H9 (cell line): ENCODE measurements at regions not wholly inside any gene's neighbourhood (a gene's known extent, or its start where the extent isn't known, plus 50 kb on each side); places are given as distances from the start of the nearest gene placed in this dataset.

Experiments
- DNase-seq: peaks from one replicate; pipeline ENCODE4 v3.0.0-alpha.2; 2017
- H2AFZ ChIP-seq: one replicate; pipeline ENCODE4 v1.6.1; 2013; ENCODE audit warnings: mild to moderate bottlenecking, low read length, control low read depth, moderate library complexity
- H2AK5ac ChIP-seq: 2 replicates; pipeline ENCODE4 v1.6.1; 2013; ENCODE audit warnings: low read length, control low read depth, mixed read lengths; ENCODE audit not compliant: insufficient read length
- H2BK120ac ChIP-seq: one replicate; pipeline ENCODE4 v1.6.1; 2013; ENCODE audit warnings: low read depth, mild to moderate bottlenecking, low read length, control low read depth, inconsistent platforms; ENCODE audit not compliant: poor library complexity, severe bottlenecking
- H2BK12ac ChIP-seq: 2 replicates; pipeline ENCODE4 v1.6.1; 2013; ENCODE audit warnings: low read length, control low read depth, mixed read lengths, low read depth; ENCODE audit not compliant: insufficient read length
- H2BK15ac ChIP-seq: 2 replicates; pipeline ENCODE4 v1.6.1; 2013; ENCODE audit warnings: low read depth, low read length, control low read depth
- H2BK20ac ChIP-seq: one replicate; pipeline ENCODE4 v1.6.1; 2013; ENCODE audit warnings: low read depth, mild to moderate bottlenecking, low read length, control low read depth, inconsistent platforms; ENCODE audit not compliant: poor library complexity, severe bottlenecking
- H2BK5ac ChIP-seq: 2 replicates; pipeline ENCODE4 v1.6.1; 2013; ENCODE audit warnings: low read length, control low read depth, mixed read lengths; ENCODE audit not compliant: insufficient read length
- H3K14ac ChIP-seq: 2 replicates; pipeline ENCODE4 v1.6.1; 2013; ENCODE audit warnings: low read length, control low read depth; ENCODE audit not compliant: insufficient read depth
- H3K18ac ChIP-seq: 2 replicates; pipeline ENCODE4 v1.6.1; 2013; ENCODE audit warnings: low read depth, mild to moderate bottlenecking, mixed read lengths, low read length, control low read depth; ENCODE audit not compliant: insufficient read length
- H3K23ac ChIP-seq: 2 replicates; pipeline ENCODE4 v1.6.1; 2013; ENCODE audit warnings: low read length, control low read depth, mixed read lengths, low read depth; ENCODE audit not compliant: insufficient read length
- H3K23me2 ChIP-seq: 2 replicates; pipeline ENCODE4 v1.6.1; 2013; ENCODE audit warnings: low read depth, mild to moderate bottlenecking, mixed read lengths, low read length, control low read depth; ENCODE audit not compliant: insufficient read length, poor library complexity, severe bottlenecking
- H3K27ac ChIP-seq: 2 replicates; pipeline ENCODE4 v1.5.1; 2013; ENCODE audit warnings: low read length, control low read depth, mixed read lengths, low read depth; ENCODE audit not compliant: insufficient read length
- H3K27me3 ChIP-seq: 2 replicates; pipeline ENCODE4 v1.6.1; 2013; ENCODE audit warnings: low read length, control low read depth, inconsistent platforms; ENCODE audit not compliant: insufficient read depth
- H3K4ac ChIP-seq: 2 replicates; pipeline ENCODE4 v1.6.1; 2013; ENCODE audit warnings: low read depth, mild to moderate bottlenecking, control low read depth, inconsistent platforms, low read length, moderate library complexity
- H3K4me1 ChIP-seq: 2 replicates; pipeline ENCODE4 v1.6.1; 2013; ENCODE audit warnings: low read length, control low read depth, inconsistent platforms; ENCODE audit not compliant: insufficient read depth
- H3K4me2 ChIP-seq: 2 replicates; pipeline ENCODE4 v1.6.1; 2013; ENCODE audit warnings: low read length, control low read depth, mixed read lengths; ENCODE audit not compliant: insufficient read length, insufficient read depth
- H3K56ac ChIP-seq: 2 replicates; pipeline ENCODE4 v1.6.1; 2013; ENCODE audit warnings: low read depth, mild to moderate bottlenecking, mixed read lengths, low read length, control low read depth; ENCODE audit not compliant: insufficient read length
- H3K79me1 ChIP-seq: 2 replicates; pipeline ENCODE4 v1.6.1; 2013; ENCODE audit warnings: low read depth, mild to moderate bottlenecking, moderate library complexity, low read length, control low read depth, inconsistent platforms; ENCODE audit not compliant: insufficient read depth, poor library complexity, severe bottlenecking
- H3K79me2 ChIP-seq: 2 replicates; pipeline ENCODE4 v1.6.1; 2013; ENCODE audit warnings: low read length, control low read depth, inconsistent platforms; ENCODE audit not compliant: insufficient read depth
- H3K9ac ChIP-seq: 2 replicates; pipeline ENCODE4 v1.6.1; 2013; ENCODE audit warnings: low read length, control low read depth, mixed read lengths; ENCODE audit not compliant: insufficient read length; ENCODE audit errors: extremely low read depth
- H3K9me3 ChIP-seq: one replicate; pipeline ENCODE4 v1.6.1; 2013; ENCODE audit warnings: low read depth, low read length, inconsistent platforms; ENCODE audit not compliant: control insufficient read depth
- H3T11ph ChIP-seq: one replicate; pipeline ENCODE4 v1.6.1; 2013; ENCODE audit warnings: mild to moderate bottlenecking, low read length, control low read depth, inconsistent platforms
- H4K20me1 ChIP-seq: one replicate; pipeline ENCODE4 v1.6.1; 2013; ENCODE audit not compliant: control insufficient read depth, insufficient read length, insufficient read depth
- H4K5ac ChIP-seq: 2 replicates; pipeline ENCODE4 v1.6.1; 2013; ENCODE audit warnings: low read depth, mild to moderate bottlenecking, mixed read lengths, low read length, control low read depth; ENCODE audit not compliant: insufficient read length
- H4K8ac ChIP-seq: replicated peaks from 2 replicates; pipeline ENCODE4 v1.6.1; 2013; ENCODE audit warnings: low read length, control low read depth, mixed read lengths, low read depth; ENCODE audit not compliant: insufficient read length
- H4K91ac ChIP-seq: 2 replicates; pipeline ENCODE4 v1.6.1; 2013; ENCODE audit warnings: low read depth, mild to moderate bottlenecking, moderate library complexity, mixed read lengths, low read length, control low read depth; ENCODE audit not compliant: insufficient read length
- H3K27ac Mint-ChIP-seq, 3 experiments: 2 replicates in 2 of 3; 3 replicates in 1 of 3; pipeline ENCODE4 v1.8.0; 2020 to 2021; ENCODE audit warnings: mixed read lengths in 3 of 3, mild to moderate bottlenecking in 1 of 3, moderate library complexity in 1 of 3
- H3K27me3 Mint-ChIP-seq: 2 replicates; pipeline ENCODE4 v1.8.0; 2021; ENCODE audit warnings: low read depth, mild to moderate bottlenecking, moderate library complexity, mixed read lengths
- H3K36me3 Mint-ChIP-seq, 3 experiments: 2 replicates in 2 of 3; 3 replicates in 1 of 3; pipeline ENCODE4 v1.8.0; 2020 to 2021; ENCODE audit warnings: low read depth in 3 of 3, mixed read lengths in 3 of 3; ENCODE audit not compliant: insufficient read depth in 1 of 3
- H3K4me1 Mint-ChIP-seq, 2 experiments: 2 replicates each; pipeline ENCODE4 v1.8.0; 2020; ENCODE audit warnings: mixed read lengths in 2 of 2
- H3K4me3 Mint-ChIP-seq, 2 experiments: 2 replicates in 1 of 2; 3 replicates in 1 of 2; pipeline ENCODE4 v1.8.0; 2020 to 2021; ENCODE audit warnings: mild to moderate bottlenecking in 2 of 2, mixed read lengths in 2 of 2, moderate library complexity in 1 of 2
- H3K9me3 Mint-ChIP-seq, 2 experiments: 2 replicates in 1 of 2; 3 replicates in 1 of 2; pipeline ENCODE4 v1.8.0; 2020; ENCODE audit warnings: mild to moderate bottlenecking in 2 of 2, mixed read lengths in 2 of 2, moderate library complexity in 1 of 2
- CTCF ChIP-seq: fragments of 200-600 bp; sonication (generic); conservative IDR thresholded peaks from 3 replicates; pipeline ENCODE4 v1.8.0; 2021; ENCODE audit warnings: antibody characterized with exemption, mild to moderate bottlenecking
- WGBS: extraction: QIAGEN DNeasy Blood & Tissue Kit; methylation state at CpG from one replicate; pipeline ENCODE4 v1.1.7; 2013; ENCODE audit warnings: missing lambda C conversion rate, low lambda C conversion rate, mixed read lengths; ENCODE audit not compliant: insufficient read length; ENCODE audit errors: extremely low coverage; 5-methylcytosine and 5-hydroxymethylcytosine counted together

- WGBS: no CpG with 5 or more reads among the region's 3 CpGs
- H3K27me3 ChIP-seq: no peaks in the 10 kb centered on the region
- H3K56ac ChIP-seq: no peak overlapping the region
- Mint-ChIP-seq H3K4me1 (peaks cover 49 to 61% of the 10 kb centered on the region in 2 experiments), H3K4me3 (no peak overlapping the region), H3K27me3 (peaks cover 2% of the 10 kb centered on the region; the same call in 1 of the 2 replicates), H3K27ac (no peak overlapping the region), H3K9me3 (no peaks in the 10 kb centered on the region), H3K36me3 (no peaks in the 10 kb centered on the region)
- H2BK15ac ChIP-seq: no peak overlapping the region
- no peak for DNase-seq
- H4K91ac ChIP-seq: no peak overlapping the region
- TF ChIP-seq CTCF: no peak
- H4K8ac ChIP-seq: no peak overlapping the region
- H3K9me3 ChIP-seq: no peaks in the 10 kb centered on the region
- no peaks in the 10 kb centered on the region for H3K23me2 ChIP-seq
- no peak overlapping the region for H2BK20ac ChIP-seq
- no peak overlapping the region for H2BK120ac ChIP-seq
- H3K14ac ChIP-seq: no peak overlapping the region
- no peak overlapping the region for H2BK12ac ChIP-seq
- no peak overlapping the region for H3K18ac ChIP-seq
- no peak overlapping the region for H2AFZ ChIP-seq
- H4K5ac ChIP-seq: no peak overlapping the region
- no peaks in the 10 kb centered on the region for H3K79me2 ChIP-seq
- no peak overlapping the region for H3K4me2 ChIP-seq
- H3K23ac ChIP-seq: no peak overlapping the region
- H3T11ph ChIP-seq: no peak overlapping the region
- no peak overlapping the region for H3K9ac ChIP-seq
- no peaks in the 10 kb centered on the region for H3K79me1 ChIP-seq
- no peak overlapping the region for H3K4ac ChIP-seq
- H3K27ac ChIP-seq: no peak overlapping the region
- no peak overlapping the region for H2AK5ac ChIP-seq
- peaks cover 12% of the 10 kb centered on the region for H3K4me1 ChIP-seq
- no peaks in the 10 kb centered on the region for H4K20me1 ChIP-seq
- H2BK5ac ChIP-seq: no peak overlapping the region
Observed at GRCh38 chr16:79326549-79326948, 274.0 kb downstream of the MAF start.
